ENCODE measurements at regions not wholly inside any gene's neighbourhood (a gene's known extent, or its start where the extent isn't known, plus 50 kb on each side); places are given as distances from the start of the nearest gene placed in this dataset.

DNA sequence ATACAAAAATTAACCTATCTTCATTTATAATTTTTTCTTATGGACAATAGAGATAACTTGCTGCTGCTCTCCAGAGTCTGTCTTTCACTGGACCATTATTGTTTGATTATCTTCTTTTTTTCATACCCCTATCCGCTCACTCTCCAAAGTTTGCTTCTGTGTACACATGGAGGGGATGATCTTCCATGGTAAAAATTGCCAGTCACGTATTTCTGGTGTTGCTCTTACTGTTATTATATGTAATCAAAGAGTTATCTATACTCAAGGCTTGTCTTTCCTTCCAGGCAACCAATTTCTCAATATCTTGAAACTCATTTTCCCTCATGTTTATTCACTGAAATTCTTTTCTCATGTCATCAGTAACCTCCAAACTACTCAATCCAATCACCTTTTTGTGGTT lies 817.8 kb upstream of the NECTIN3 start:
- ChIA-PET POLR2A (ENCODE audit: low non-redundant PET) (no interaction called here), CTCF (no interaction called here)
- intact Hi-C loops (cut with micrococcal nuclease; ENCODE audit: unreplicated experiment): no loop called here
- Histone ChIP-seq H3K4me1 (ENCODE audit: insufficient read depth, low read length, poor library complexity, severe bottlenecking) (no peaks in the 10 kb centered on the region), H3K36me3 (ENCODE audit: insufficient read depth, low read length, poor library complexity, severe bottlenecking) (no peaks in the 10 kb centered on the region), H3K9me3 (ENCODE audit: low read depth, low read length, poor library complexity, severe bottlenecking) (no peaks in the 10 kb centered on the region), H3K27me3 (replicated peaks; ENCODE audit: insufficient read depth, low read depth, low read length, poor library complexity) (no peaks in the 10 kb centered on the region), H3K4me3 (ENCODE audit: low read depth, low read length, poor library complexity, severe bottlenecking) (no peak overlapping the region), H3K27ac (ENCODE audit: low read depth, low read length, poor library complexity, severe bottlenecking) (no peak overlapping the region)
- no peak for TF ChIP-seq EZH2 (IDR thresholded peaks at IDR 0.05; ENCODE audit: borderline replicate concordance, low read depth, low read length, poor library complexity, severe bottlenecking)
- TF ChIP-seq, protein P1, sequence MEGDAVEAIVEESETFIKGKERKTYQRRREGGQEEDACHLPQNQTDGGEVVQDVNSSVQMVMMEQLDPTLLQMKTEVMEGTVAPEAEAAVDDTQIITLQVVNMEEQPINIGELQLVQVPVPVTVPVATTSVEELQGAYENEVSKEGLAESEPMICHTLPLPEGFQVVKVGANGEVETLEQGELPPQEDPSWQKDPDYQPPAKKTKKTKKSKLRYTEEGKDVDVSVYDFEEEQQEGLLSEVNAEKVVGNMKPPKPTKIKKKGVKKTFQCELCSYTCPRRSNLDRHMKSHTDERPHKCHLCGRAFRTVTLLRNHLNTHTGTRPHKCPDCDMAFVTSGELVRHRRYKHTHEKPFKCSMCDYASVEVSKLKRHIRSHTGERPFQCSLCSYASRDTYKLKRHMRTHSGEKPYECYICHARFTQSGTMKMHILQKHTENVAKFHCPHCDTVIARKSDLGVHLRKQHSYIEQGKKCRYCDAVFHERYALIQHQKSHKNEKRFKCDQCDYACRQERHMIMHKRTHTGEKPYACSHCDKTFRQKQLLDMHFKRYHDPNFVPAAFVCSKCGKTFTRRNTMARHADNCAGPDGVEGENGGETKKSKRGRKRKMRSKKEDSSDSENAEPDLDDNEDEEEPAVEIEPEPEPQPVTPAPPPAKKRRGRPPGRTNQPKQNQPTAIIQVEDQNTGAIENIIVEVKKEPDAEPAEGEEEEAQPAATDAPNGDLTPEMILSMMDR (conservative IDR thresholded peaks at IDR 0.05; ENCODE audit: low read depth, low read length): no peak
- no TSS peak for BruUV-seq (replicated peaks)
- no peak for DNase-seq (ENCODE audit: low spot score)

DNA sequence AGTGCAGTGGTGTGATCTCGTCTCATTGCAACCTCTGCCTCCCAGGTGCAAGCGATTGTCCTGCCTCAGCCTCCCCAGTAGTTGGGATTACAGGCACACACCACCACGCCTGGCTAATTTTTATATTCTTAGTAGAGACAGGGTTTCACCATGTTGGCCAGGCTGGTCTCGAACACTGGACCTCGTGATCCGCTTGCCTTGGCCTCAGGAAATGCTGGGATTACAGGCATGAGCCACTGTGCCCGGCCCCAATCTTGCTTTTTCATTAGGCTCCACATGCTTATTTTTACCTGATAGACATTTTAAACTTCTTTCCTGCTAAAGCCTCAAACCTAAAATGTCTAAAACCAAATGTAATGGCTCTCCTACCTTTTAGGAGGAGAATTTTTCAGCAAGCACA lies 817.0 kb upstream of the NECTIN3 start:
- Histone ChIP-seq H3K4me1 (ENCODE audit: insufficient read depth, low read length, poor library complexity, severe bottlenecking) (no peaks in the 10 kb centered on the region), H3K27me3 (replicated peaks; ENCODE audit: insufficient read depth, low read depth, low read length, poor library complexity) (no peaks in the 10 kb centered on the region), H3K9me3 (ENCODE audit: low read depth, low read length, poor library complexity, severe bottlenecking) (no peaks in the 10 kb centered on the region), H3K27ac (ENCODE audit: low read depth, low read length, poor library complexity, severe bottlenecking) (no peak overlapping the region), H3K4me3 (ENCODE audit: low read depth, low read length, poor library complexity, severe bottlenecking) (no peak overlapping the region), H3K36me3 (ENCODE audit: insufficient read depth, low read length, poor library complexity, severe bottlenecking) (no peaks in the 10 kb centered on the region)
- TF ChIP-seq, protein P1 (conservative IDR thresholded peaks at IDR 0.05; ENCODE audit: low read depth, low read length): no peak
- no peak for TF ChIP-seq EZH2 (IDR thresholded peaks at IDR 0.05; ENCODE audit: borderline replicate concordance, low read depth, low read length, poor library complexity, severe bottlenecking)
- no peak for DNase-seq (ENCODE audit: low spot score)
- ChIA-PET POLR2A (ENCODE audit: low non-redundant PET) (no interaction called here), CTCF (no interaction called here)
- BruUV-seq (replicated peaks): no TSS peak
- intact Hi-C loops (cut with micrococcal nuclease; ENCODE audit: unreplicated experiment): no loop called here

DNA sequence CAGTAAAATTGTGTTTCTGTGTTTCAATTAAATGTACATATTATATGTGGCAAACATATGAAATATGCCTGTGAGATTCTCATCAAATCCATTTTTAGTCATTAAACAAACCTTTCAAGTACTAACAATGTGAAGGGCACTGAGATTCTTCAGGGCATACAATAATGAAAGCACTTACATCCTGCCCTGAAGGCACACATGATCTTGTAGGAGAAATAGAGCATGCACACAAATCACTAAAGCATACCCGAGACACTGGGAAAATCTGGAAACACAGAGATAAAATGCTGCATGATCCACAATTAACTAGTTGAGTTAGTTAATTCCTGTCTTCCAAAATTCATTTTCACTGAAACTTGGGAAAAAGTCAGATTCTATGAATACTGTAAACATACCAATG lies 810.5 kb upstream of the NECTIN3 start:
- no TSS peak for BruUV-seq (replicated peaks)
- DNase-seq (ENCODE audit: low spot score): no peak
- no peaks in the 10 kb centered on the region for H3K27me3 ChIP-seq (replicated peaks; ENCODE audit: insufficient read depth, low read depth, low read length, poor library complexity)
- no peaks in the 10 kb centered on the region for H3K9me3 ChIP-seq (ENCODE audit: low read depth, low read length, poor library complexity, severe bottlenecking)
- TF ChIP-seq, protein P1 (conservative IDR thresholded peaks at IDR 0.05; ENCODE audit: low read depth, low read length): no peak
- TF ChIP-seq EZH2 (IDR thresholded peaks at IDR 0.05; ENCODE audit: borderline replicate concordance, low read depth, low read length, poor library complexity, severe bottlenecking): no peak
- ChIA-PET POLR2A (ENCODE audit: low non-redundant PET) (no interaction called here), CTCF (no interaction called here)
- no peaks in the 10 kb centered on the region for H3K36me3 ChIP-seq (ENCODE audit: insufficient read depth, low read length, poor library complexity, severe bottlenecking)
- no peaks in the 10 kb centered on the region for H3K4me1 ChIP-seq (ENCODE audit: insufficient read depth, low read length, poor library complexity, severe bottlenecking)
- H3K4me3 ChIP-seq (ENCODE audit: low read depth, low read length, poor library complexity, severe bottlenecking): no peak overlapping the region
- no peak overlapping the region for H3K27ac ChIP-seq (ENCODE audit: low read depth, low read length, poor library complexity, severe bottlenecking)
- intact Hi-C loops (cut with micrococcal nuclease; ENCODE audit: unreplicated experiment): no loop called here

All from A673 (cell line).